Keratinocyte (primary cell): ENCODE measurements at regions not wholly inside any gene's neighbourhood (a gene's known extent, or its start where the extent isn't known, plus 50 kb on each side); places are given as distances from the start of the nearest gene placed in this dataset.

Experiments used
- DNase-seq: peaks from one replicate; pipeline ENCODE4 v3.0.0-alpha.2; 2011; ENCODE audit warnings: low read depth, missing footprints, low spot score
- FAIRE-seq: peaks from 2 replicates; lab custom pipeline; 2011; peaks lifted over from hg19 to GRCh38; lab: Jason Lieb, UNC
- H2AFZ ChIP-seq: 2 replicates; pipeline ENCODE4 v1.6.0; 2012; ENCODE audit warnings: low read length, control low read depth, inconsistent platforms; ENCODE audit not compliant: control insufficient read depth
- H3K27ac ChIP-seq: 2 replicates; pipeline ENCODE4 v1.5.1; 2011; ENCODE audit warnings: low read length; ENCODE audit not compliant: control insufficient read depth, insufficient read depth
- H3K27me3 ChIP-seq: 3 replicates; pipeline ENCODE4 v1.6.0; 2011; ENCODE audit warnings: low read length; ENCODE audit not compliant: control insufficient read depth, insufficient read depth; ENCODE audit errors: extremely low read depth
- H3K36me3 ChIP-seq, 2 experiments: 2 replicates in 1 of 2; 3 replicates in 1 of 2; pipeline ENCODE4 v1.5.1; 2011; ENCODE audit warnings: low read length in 2 of 2, mild to moderate bottlenecking in 1 of 2; ENCODE audit not compliant: control insufficient read depth in 2 of 2, insufficient read depth in 2 of 2; ENCODE audit errors: extremely low read depth in 1 of 2
- H3K4me1 ChIP-seq: 3 replicates; pipeline ENCODE4 v1.5.1; 2011; ENCODE audit warnings: low read length; ENCODE audit not compliant: control insufficient read depth, insufficient read depth; ENCODE audit errors: extremely low read depth
- H3K4me2 ChIP-seq: 3 replicates; pipeline ENCODE4 v1.6.0; 2011; ENCODE audit warnings: low read depth, low read length; ENCODE audit not compliant: control insufficient read depth, insufficient read depth; ENCODE audit errors: extremely low read depth
- H3K4me3 ChIP-seq, 3 experiments: fragments of 200-600 bp in 1 of 3; sonication (generic) in 1 of 3; 2 replicates in 2 of 3; 3 replicates in 1 of 3; pipeline ENCODE4 v1.5.1; 2011 to 2016; ENCODE audit warnings: low read length in 3 of 3, mild to moderate bottlenecking in 3 of 3, control low read depth in 2 of 3, inconsistent platforms in 1 of 3, low read depth in 1 of 3, mixed read lengths in 1 of 3, mixed run types in 1 of 3, moderate library complexity in 1 of 3; ENCODE audit not compliant: control insufficient read depth in 2 of 3, insufficient read depth in 2 of 3; ENCODE audit errors: extremely low read depth in 1 of 3
- H3K79me2 ChIP-seq: 2 replicates; pipeline ENCODE4 v1.6.0; 2012; ENCODE audit warnings: low read length; ENCODE audit not compliant: control insufficient read depth, insufficient read depth
- H3K9ac ChIP-seq: 3 replicates; pipeline ENCODE4 v1.6.0; 2011; ENCODE audit warnings: low read length; ENCODE audit not compliant: control insufficient read depth, insufficient read depth; ENCODE audit errors: extremely low read depth
- H3K9me1 ChIP-seq: 3 replicates; pipeline ENCODE4 v1.6.0; 2011; ENCODE audit warnings: low read length; ENCODE audit not compliant: control insufficient read depth, insufficient read depth; ENCODE audit errors: extremely low read depth
- H3K9me3 ChIP-seq: 2 replicates; pipeline ENCODE4 v1.5.1; 2012; ENCODE audit warnings: low read depth, low read length; ENCODE audit not compliant: control insufficient read depth
- H4K20me1 ChIP-seq: 3 replicates; pipeline ENCODE4 v1.6.0; 2011; ENCODE audit warnings: low read length; ENCODE audit not compliant: control insufficient read depth, insufficient read depth; ENCODE audit errors: extremely low read depth
- CTCF ChIP-seq, 3 experiments: IDR thresholded peaks in 1 of 3; conservative IDR thresholded peaks in 1 of 3; optimal IDR thresholded peaks in 1 of 3; 2 replicates in 2 of 3; 3 replicates in 1 of 3; pipeline versions ENCODE3 to v1.5.1; 2011; ENCODE audit warnings: low read length in 3 of 3, mild to moderate bottlenecking in 3 of 3, moderate library complexity in 2 of 3, control low read depth in 1 of 3, inconsistent platforms in 1 of 3; ENCODE audit not compliant: insufficient read depth in 2 of 3; ENCODE audit errors: extremely low read depth in 1 of 3
- EZH2 ChIP-seq: IDR thresholded peaks from one replicate; pipeline ENCODE4 v1.6.1; 2012; ENCODE audit warnings: inconsistent platforms, mild to moderate bottlenecking, low read length, moderate library complexity
- dilution Hi-C: fragments of 300-500 bp; cut with MboI; formaldehyde crosslinking; loops from one replicate; pipeline ENCODE4 v1.7.0; 2020; ENCODE audit warnings: low sequenced_read_pairs; ENCODE audit not compliant: extremely low pct_ligation_motif_present

DNA sequence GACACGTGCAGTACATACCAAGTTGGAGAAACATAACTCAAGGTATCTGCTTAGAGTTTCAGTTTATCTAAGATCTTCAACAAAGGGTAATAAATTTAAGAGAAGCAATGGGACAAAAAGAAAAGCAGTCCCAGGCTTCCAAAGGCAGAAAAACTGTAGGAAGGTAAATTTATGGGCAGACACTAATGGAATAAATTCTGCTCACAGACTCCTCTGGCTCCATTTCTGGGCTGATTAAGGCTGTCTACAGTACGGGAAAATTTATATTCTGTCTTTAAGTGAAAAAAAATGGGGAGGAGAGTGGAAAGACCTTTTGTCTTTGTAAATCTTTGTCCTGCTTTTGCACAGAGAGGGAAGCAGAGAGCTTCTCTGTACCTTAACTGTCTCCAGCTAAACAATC lies 587.5 kb upstream of the IGFBP3 start:
- no peaks in the 10 kb centered on the region for H3K27me3 ChIP-seq
- no peak overlapping the region for H3K9ac ChIP-seq
- no peak for DNase-seq
- no peak overlapping the region for H3K27ac ChIP-seq
- dilution Hi-C loops = no loop called here
- no peak for TF ChIP-seq EZH2
- TF ChIP-seq CTCF (optimal IDR thresholded peaks at IDR 0.05 in 1 of 3, IDR thresholded peaks at IDR 0.05 in 1 of 3, conservative IDR thresholded peaks at IDR 0.05 in 1 of 3; ENCODE audit: extremely low read depth in 1 of 3, insufficient read depth in 2 of 3, low read length in 3 of 3) = no peak
- FAIRE-seq = no peak
- no peak overlapping the region for H2AFZ ChIP-seq
- H3K79me2 ChIP-seq = no peaks in the 10 kb centered on the region
- H3K9me1 ChIP-seq = no peaks in the 10 kb centered on the region
- no peaks in the 10 kb centered on the region for H3K4me1 ChIP-seq
- H3K9me3 ChIP-seq = no peaks in the 10 kb centered on the region
- no peak overlapping the region for H3K4me2 ChIP-seq
- no peaks in the 10 kb centered on the region for H3K36me3 ChIP-seq
- no peak overlapping the region for H3K4me3 ChIP-seq
- H4K20me1 ChIP-seq = no peaks in the 10 kb centered on the region

GRCh38 chr7:46507560-46507959 lies 586.5 kb upstream of the IGFBP3 start:
- Histone ChIP-seq H3K9me3 (no peaks in the 10 kb centered on the region), H3K27ac (no peak overlapping the region), H3K4me2 (no peak overlapping the region), H3K27me3 (no peaks in the 10 kb centered on the region), H3K9me1 (no peaks in the 10 kb centered on the region), H2AFZ (no peak overlapping the region), H3K4me3 (no peak overlapping the region), H3K4me1 (no peaks in the 10 kb centered on the region), H3K79me2 (no peaks in the 10 kb centered on the region), H4K20me1 (no peaks in the 10 kb centered on the region), H3K36me3 (no peaks in the 10 kb centered on the region), H3K9ac (no peak overlapping the region)
- TF ChIP-seq EZH2 (no peak), CTCF (optimal IDR thresholded peaks at IDR 0.05 in 1 of 3, IDR thresholded peaks at IDR 0.05 in 1 of 3, conservative IDR thresholded peaks at IDR 0.05 in 1 of 3; ENCODE audit: extremely low read depth in 1 of 3, insufficient read depth in 2 of 3, low read length in 3 of 3) (no peak)
- dilution Hi-C loops = no loop called here
- DNase-seq (no peak), FAIRE-seq (no peak)
